IPS-18a (cell line): ENCODE measurements at regions not wholly inside any gene's neighbourhood (a gene's known extent, or its start where the extent isn't known, plus 50 kb on each side); places are given as distances from the start of the nearest gene placed in this dataset.
"Not testable (repeated sequence)": the region's sequence is repeated elsewhere in the genome, so short reads cannot be mapped to it uniquely, and the experiment has no call there.

Experiments used
- H3K27ac ChIP-seq: one replicate; pipeline ENCODE4 v1.5.1; 2013; ENCODE audit warnings: low read length
- H3K27me3 ChIP-seq: one replicate; pipeline ENCODE4 v1.6.1; 2013; ENCODE audit warnings: mild to moderate bottlenecking, low read length; ENCODE audit not compliant: control insufficient read depth, insufficient read depth
- H3K36me3 ChIP-seq: one replicate; pipeline ENCODE4 v1.6.1; 2013; ENCODE audit warnings: low read depth, low read length; ENCODE audit not compliant: control insufficient read depth
- H3K4me1 ChIP-seq: one replicate; pipeline ENCODE4 v1.6.1; 2013; ENCODE audit warnings: low read depth, low read length; ENCODE audit not compliant: control insufficient read depth
- H3K4me3 ChIP-seq: one replicate; pipeline ENCODE4 v1.5.1; 2013; ENCODE audit warnings: low read length
- H3K9ac ChIP-seq: one replicate; pipeline ENCODE4 v1.6.1; 2013; ENCODE audit warnings: mild to moderate bottlenecking, low read length, moderate library complexity
- H3K9me3 ChIP-seq: one replicate; pipeline ENCODE4 v1.6.1; 2013; ENCODE audit warnings: low read depth, low read length; ENCODE audit not compliant: control insufficient read depth

DNA sequence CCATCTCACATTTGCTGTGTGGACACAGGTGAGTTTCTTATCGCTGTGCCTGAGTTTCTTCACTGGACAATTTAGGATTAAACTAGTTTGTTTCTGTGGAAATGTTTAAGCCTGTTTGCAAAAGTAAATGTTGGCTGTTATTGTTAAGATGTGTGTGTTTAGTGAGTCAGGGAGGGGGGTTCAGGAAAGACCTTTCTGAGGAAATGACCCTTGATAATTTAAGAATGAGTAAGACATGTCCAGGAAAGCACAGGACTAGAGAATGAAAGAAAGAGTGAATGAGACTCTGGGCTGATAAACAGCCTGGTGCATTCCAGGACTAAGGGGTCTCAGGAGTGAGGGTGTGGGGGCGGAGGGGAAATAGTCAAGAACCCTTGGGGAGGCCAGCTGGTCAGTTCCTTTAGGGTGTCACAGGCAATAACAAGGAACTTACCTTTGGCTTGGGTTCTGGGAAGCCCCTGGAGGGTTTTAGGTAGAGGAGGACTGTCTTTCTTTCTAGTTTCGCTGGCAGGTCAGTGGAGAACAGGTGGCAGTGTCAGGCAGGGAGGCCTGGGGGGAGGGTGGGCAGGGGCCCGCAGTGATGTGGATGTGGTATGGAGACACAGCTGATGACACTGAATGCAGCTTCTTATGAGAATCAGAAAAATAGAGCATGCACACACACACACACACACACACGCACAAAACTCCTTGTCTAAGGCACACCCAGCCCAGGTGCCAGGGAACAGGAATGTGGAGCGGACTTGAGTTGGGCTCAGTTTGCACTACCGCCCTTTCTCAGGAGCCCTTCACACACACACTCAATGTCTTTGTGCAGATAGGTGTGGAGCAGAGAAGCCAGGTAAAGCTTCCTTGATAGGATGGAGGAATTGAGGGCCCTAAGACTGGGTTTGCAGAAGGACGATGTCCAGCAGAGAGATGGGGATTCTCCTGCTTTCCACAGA, 1005.5 kb downstream of the VRK1 start:
- Histone ChIP-seq H3K4me1 (no peaks in the 10 kb centered on the region), H3K27me3 (no peaks in the 10 kb centered on the region), H3K27ac (no peak overlapping the region), H3K36me3 (no peaks in the 10 kb centered on the region), H3K9me3 (no peaks in the 10 kb centered on the region), H3K4me3 (no peak overlapping the region), H3K9ac (no peak overlapping the region)

DNA sequence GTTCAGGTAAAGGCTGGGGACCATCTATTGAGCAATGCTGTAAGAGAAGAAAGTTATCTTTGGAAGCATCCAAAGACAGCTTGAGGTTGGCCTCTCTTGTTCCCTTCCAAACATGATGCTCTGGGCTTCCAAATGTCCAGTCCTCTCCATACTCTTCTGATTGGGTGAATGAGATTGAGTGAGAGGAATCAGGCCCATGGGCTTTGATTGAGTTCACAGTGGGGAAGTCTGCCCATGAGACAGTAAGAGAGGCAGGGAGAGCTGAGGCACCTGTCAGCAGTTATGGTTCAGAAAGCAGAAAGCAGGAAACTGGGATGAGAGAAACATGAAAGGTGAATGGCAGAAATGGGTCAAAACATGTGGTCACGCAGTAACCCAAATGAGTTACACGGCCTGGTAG, 1006.9 kb downstream of the VRK1 start:
- Histone ChIP-seq H3K9me3 (no peaks in the 10 kb centered on the region), H3K27ac (no peak overlapping the region), H3K4me1 (no peaks in the 10 kb centered on the region), H3K9ac (no peak overlapping the region), H3K36me3 (no peaks in the 10 kb centered on the region), H3K27me3 (no peaks in the 10 kb centered on the region), H3K4me3 (no peak overlapping the region)

DNA sequence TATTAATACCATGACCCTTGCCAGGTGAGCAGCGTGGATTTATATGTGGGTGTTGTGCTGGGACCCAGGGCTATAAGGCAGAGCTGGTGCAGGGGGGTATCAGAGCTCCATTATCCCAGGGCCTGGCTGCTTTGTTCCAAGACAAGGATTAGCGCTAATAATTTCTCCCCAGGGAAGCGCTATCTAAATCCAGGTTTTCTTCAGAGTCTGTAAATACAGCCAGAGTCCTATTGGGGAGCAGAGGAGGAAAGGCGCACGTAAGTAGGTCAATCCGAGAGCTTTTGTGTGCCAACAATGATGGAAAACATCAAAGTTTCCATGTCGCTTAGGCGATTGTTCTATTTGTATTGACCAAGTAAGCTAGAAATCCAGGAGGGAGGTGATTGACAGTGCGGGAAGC, 1009.7 kb downstream of the VRK1 start:
- H3K9ac ChIP-seq, result no peak overlapping the region
- no peak overlapping the region for H3K4me3 ChIP-seq
- no peaks in the 10 kb centered on the region for H3K27me3 ChIP-seq
- H3K36me3 ChIP-seq, result no peaks in the 10 kb centered on the region
- no peaks in the 10 kb centered on the region for H3K4me1 ChIP-seq
- H3K9me3 ChIP-seq, result no peaks in the 10 kb centered on the region
- no peak overlapping the region for H3K27ac ChIP-seq

DNA sequence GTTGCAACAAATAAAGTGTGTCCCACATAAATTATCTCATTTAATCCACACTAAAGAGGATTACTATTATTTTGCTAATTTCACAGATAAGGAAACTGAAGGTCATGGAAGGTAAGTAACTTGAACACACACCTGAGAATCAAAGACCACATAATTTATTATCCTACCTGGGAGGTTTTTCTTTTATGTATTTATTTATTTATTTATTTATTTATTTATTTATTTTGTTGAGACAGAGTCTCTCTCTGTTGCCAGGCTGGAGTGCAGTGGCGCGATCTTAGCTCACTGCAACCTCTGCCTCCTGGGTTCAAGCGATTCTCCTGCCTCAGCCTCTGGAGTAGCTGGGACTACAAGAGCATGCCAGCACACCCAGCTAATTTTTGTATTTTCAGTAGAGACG, 1011.4 kb downstream of the VRK1 start:
- H3K4me1 ChIP-seq, H3K9me3 ChIP-seq, H3K27ac ChIP-seq, H3K27me3 ChIP-seq, H3K9ac ChIP-seq, H3K4me3 ChIP-seq, H3K36me3 ChIP-seq: not testable (repeated sequence)

DNA sequence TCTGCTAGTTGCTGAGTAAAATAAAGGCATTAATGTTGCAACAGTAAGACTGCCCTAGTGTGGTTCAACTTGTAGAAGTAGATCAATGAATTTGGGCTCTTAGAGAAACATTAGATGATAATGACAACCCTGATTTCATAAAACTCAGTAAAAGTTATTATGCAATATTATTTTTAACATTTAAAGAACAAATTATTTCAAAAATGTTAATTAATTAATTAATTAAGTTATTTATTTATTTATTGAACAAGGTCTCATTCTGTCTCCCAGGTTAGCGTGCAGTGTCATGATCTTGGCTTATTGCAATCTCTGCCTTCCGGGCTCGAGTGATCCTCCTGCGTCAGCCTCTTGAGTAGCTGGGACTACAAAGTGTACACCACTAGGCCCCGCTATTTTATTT, 1016.4 kb downstream of the VRK1 start:
- Histone ChIP-seq H3K9ac (no peak overlapping the region), H3K36me3 (no peaks in the 10 kb centered on the region), H3K4me1 (no peaks in the 10 kb centered on the region), H3K27me3 (no peaks in the 10 kb centered on the region), H3K9me3 (no peaks in the 10 kb centered on the region), H3K27ac (no peak overlapping the region), H3K4me3 (no peak overlapping the region)

DNA sequence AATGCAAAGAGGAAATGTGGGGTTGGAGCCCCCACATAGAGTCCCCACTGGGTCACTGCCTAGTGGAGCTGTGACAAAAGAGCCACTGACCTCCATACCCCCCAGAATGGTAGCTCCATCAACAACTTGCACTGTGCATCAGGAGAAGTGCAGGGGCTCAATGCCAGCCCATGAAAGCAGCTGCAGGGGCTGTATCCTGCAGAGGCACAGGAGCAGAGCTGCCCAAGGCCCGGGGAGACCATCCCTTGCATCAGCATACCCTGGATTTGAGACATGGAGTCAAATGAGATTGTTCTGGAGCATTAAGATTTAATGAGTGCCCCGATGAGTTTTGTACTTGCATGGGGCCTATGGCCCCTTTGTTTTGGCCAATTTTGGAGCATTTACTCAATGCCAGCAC, 1023.6 kb downstream of the VRK1 start:
- no peak overlapping the region for H3K4me3 ChIP-seq
- H3K27me3 ChIP-seq, result no peaks in the 10 kb centered on the region
- no peaks in the 10 kb centered on the region for H3K4me1 ChIP-seq
- H3K9ac ChIP-seq, result no peak overlapping the region
- H3K36me3 ChIP-seq, result no peaks in the 10 kb centered on the region
- H3K27ac ChIP-seq, result no peak overlapping the region
- peaks cover 3% of the 10 kb centered on the region for H3K9me3 ChIP-seq

DNA sequence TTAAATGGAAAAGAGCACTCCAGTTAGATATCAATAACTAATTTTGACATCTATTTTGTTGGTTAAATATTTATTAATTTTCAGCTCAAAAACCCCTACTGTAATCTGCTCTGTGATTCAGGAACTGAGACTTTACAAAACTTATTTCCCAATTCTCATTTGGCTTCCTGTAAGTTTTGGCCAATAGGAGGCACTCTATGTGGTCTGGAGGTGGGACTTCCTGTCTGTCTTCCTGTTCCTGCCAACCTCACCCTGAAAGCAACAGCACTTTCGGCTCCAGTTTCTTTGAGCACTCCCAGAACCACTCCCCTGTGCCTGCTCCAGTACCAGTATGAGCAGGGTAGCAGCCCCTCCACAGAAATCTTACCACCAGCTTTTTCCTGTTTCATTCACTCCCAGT, 1027.0 kb downstream of the VRK1 start:
- Histone ChIP-seq H3K27ac (no peak overlapping the region), H3K4me3 (no peak overlapping the region), H3K36me3 (no peaks in the 10 kb centered on the region), H3K4me1 (no peaks in the 10 kb centered on the region), H3K9ac (no peak overlapping the region), H3K9me3 (peaks cover 3% of the 10 kb centered on the region), H3K27me3 (no peaks in the 10 kb centered on the region)

DNA sequence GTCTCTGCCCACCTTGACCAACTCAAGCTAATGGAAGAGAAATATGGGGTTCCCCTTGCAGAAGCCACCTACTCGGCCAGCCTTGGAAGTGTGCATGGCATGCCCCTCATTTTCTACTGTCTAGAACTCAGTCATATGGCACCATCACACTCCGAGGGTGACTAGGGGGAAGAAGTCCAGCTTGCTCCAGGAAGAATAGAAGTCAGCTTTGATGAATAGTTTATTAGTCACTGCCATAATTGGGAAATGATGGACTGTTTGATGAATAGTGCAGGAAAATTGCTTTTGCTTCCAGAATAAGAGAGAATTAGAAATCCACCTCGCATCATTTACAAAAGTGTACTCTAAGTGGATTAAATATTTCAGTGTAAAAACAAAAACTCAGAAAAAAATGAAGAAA, 1030.6 kb downstream of the VRK1 start:
- no peak overlapping the region for H3K27ac ChIP-seq
- H3K9ac ChIP-seq, result no peak overlapping the region
- H3K4me3 ChIP-seq, result no peak overlapping the region
- H3K4me1 ChIP-seq, result no peaks in the 10 kb centered on the region
- H3K27me3 ChIP-seq, result no peaks in the 10 kb centered on the region
- H3K36me3 ChIP-seq, result no peaks in the 10 kb centered on the region
- peaks cover 3% of the 10 kb centered on the region for H3K9me3 ChIP-seq

DNA sequence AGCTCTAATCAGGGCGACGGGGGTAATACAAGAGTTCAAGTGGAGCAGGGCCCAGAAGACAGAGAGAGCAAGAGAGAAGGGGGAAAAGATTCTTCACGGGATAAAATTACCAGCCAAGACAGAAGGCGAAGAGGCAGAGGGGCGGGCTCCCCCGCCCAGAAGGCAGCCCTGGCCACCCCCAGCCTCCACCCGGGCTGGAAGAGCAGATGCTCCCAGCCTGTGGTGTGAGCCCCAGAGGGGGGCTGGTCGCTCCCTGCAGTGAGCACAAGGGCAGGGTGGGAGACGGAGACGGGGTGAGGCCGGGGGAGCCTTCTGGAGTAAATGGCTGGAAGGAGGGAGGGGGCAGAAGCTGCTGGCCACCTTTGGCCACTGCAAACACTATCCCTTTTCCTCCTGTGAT, 1035.6 kb downstream of the VRK1 start:
- Histone ChIP-seq H3K9ac (no peak overlapping the region), H3K27me3 (no peaks in the 10 kb centered on the region), H3K27ac (no peak overlapping the region), H3K9me3 (no peaks in the 10 kb centered on the region), H3K36me3 (no peaks in the 10 kb centered on the region), H3K4me3 (no peak overlapping the region), H3K4me1 (no peaks in the 10 kb centered on the region)

DNA sequence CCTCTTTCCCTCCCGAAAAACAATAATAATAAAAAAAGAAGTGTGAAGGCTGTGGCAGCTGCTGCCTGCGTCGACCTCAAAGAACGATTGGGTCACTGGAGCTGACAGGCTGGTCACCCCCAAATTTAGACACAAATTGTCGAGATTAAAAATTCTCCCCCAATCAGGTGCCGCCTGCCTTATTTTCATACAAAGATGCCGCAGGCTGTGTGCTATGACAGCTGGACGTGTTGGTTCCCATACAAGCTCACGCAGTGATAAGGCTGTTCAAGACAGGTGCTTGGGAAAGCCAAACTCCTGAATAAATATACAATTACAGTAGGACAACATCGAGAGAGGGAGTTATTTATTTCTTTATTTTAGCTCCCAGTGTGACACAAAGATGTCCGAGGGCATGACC, 1041.8 kb downstream of the VRK1 start:
- Histone ChIP-seq H3K4me3 (no peak overlapping the region), H3K9ac (no peak overlapping the region), H3K4me1 (no peaks in the 10 kb centered on the region), H3K27ac (no peak overlapping the region), H3K27me3 (no peaks in the 10 kb centered on the region), H3K36me3 (no peaks in the 10 kb centered on the region), H3K9me3 (no peaks in the 10 kb centered on the region)

DNA sequence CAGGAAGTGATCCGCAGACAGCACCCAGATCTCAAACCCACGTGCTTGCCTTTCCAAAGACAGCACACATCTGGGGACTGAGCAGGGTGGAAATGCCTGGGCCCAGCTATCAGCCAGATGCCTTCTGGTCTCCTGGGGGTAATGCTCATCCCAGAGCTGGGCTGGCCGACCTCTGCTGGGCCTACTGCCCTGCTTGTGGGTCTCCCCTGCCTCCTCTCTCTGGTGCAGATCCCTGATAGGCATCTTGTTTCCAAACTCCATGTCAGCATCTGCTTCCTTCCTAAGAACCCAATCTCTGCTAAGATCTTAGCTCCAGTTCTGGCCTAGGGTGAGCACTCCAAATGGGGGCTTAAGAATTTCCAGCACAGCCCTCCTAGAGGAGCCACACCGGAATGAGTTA, 1043.0 kb downstream of the VRK1 start:
- no peaks in the 10 kb centered on the region for H3K9me3 ChIP-seq
- no peaks in the 10 kb centered on the region for H3K36me3 ChIP-seq
- H3K4me3 ChIP-seq, result no peak overlapping the region
- H3K9ac ChIP-seq, result no peak overlapping the region
- H3K4me1 ChIP-seq, result no peaks in the 10 kb centered on the region
- no peaks in the 10 kb centered on the region for H3K27me3 ChIP-seq
- H3K27ac ChIP-seq, result no peak overlapping the region

DNA sequence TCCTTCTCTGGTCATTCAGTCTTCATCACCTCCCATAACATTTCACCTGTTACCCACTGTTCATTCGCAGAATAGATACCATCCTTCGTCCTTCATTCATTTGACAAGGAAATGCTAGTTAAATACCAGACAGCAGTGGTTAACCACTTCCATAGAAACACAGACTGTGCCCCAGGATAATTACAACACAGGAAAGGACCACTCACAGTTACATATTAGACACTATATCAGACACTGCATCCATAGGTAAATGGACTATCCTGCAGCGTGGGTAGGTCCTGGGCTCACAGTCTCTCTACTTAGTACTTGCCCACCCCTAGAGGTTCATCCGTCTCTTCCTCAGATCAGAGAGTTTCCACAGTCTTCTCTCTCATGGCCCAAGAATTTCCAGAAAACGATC, 1044.6 kb downstream of the VRK1 start:
- Histone ChIP-seq H3K4me3 (no peak overlapping the region), H3K36me3 (no peaks in the 10 kb centered on the region), H3K9ac (no peak overlapping the region), H3K9me3 (no peaks in the 10 kb centered on the region), H3K27ac (no peak overlapping the region), H3K27me3 (no peaks in the 10 kb centered on the region), H3K4me1 (no peaks in the 10 kb centered on the region)
